ENCODE measurements at regions not wholly inside any gene's neighbourhood (a gene's known extent, or its start where the extent isn't known, plus 50 kb on each side); places are given as distances from the start of the nearest gene placed in this dataset.
"Not testable (repeated sequence)": the region's sequence is repeated elsewhere in the genome, so short reads cannot be mapped to it uniquely, and the experiment has no call there.

- Histone ChIP-seq H3K4me1 (no peaks in the 10 kb centered on the region), H3K27me3 (no peaks in the 10 kb centered on the region), H3K36me3 (no peaks in the 10 kb centered on the region), H3K9me3 (no peaks in the 10 kb centered on the region), H3K4me3 (no peak overlapping the region), H3K27ac (no peak overlapping the region)
- no peak for TF ChIP-seq POLR2A (IDR thresholded peaks at IDR 0.05)
- TF ChIP-seq, protein P1, sequence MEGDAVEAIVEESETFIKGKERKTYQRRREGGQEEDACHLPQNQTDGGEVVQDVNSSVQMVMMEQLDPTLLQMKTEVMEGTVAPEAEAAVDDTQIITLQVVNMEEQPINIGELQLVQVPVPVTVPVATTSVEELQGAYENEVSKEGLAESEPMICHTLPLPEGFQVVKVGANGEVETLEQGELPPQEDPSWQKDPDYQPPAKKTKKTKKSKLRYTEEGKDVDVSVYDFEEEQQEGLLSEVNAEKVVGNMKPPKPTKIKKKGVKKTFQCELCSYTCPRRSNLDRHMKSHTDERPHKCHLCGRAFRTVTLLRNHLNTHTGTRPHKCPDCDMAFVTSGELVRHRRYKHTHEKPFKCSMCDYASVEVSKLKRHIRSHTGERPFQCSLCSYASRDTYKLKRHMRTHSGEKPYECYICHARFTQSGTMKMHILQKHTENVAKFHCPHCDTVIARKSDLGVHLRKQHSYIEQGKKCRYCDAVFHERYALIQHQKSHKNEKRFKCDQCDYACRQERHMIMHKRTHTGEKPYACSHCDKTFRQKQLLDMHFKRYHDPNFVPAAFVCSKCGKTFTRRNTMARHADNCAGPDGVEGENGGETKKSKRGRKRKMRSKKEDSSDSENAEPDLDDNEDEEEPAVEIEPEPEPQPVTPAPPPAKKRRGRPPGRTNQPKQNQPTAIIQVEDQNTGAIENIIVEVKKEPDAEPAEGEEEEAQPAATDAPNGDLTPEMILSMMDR (IDR thresholded peaks at IDR 0.05): no peak
- no peak for DNase-seq
- 85 to 87% methylated on average over 4 of the region's 4 CpGs for WGBS, 2 donors
- intact Hi-C loops (cut with DNase I): no loop called here
Observed at GRCh38 chr1:187734427-187734826, 905.7 kb downstream of the PLA2G4A start.

DNA sequence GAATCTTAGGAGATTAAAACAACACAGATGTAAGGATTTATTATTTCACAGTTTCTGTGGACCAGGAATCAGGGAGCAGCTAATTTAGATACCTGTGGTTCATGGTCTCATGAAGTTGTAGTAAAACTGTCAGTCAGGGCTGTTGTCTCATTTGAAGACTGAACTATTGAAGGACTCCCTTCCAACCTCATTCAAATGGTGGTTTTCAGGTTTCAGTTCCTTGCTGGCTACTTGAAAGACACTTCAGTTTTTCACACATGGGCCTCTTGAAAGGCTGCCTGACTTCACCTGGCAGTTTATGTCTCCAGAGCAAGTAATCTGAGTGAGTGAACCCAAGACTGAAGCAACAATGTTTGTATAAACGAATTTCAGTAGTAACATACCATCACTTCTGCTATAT, 915.9 kb downstream of the PLA2G4A start:
- Histone ChIP-seq H3K9me3 (no peaks in the 10 kb centered on the region), H3K36me3 (no peaks in the 10 kb centered on the region), H3K27me3 (no peaks in the 10 kb centered on the region), H3K4me3 (no peak overlapping the region), H3K4me1 (no peaks in the 10 kb centered on the region), H3K27ac (no peak overlapping the region)
- TF ChIP-seq, protein P1 (IDR thresholded peaks at IDR 0.05): no peak
- no peak for TF ChIP-seq POLR2A (IDR thresholded peaks at IDR 0.05)
- WGBS, 2 donors: 43 to 65% methylated on average over 1 of the region's 1 CpG
- DNase-seq: no peak
- intact Hi-C loops (cut with DNase I): no loop called here

GRCh38 chr1:187755536-187755935, 926.8 kb downstream of the PLA2G4A start:
- 44 to 45% methylated on average over 2 of the region's 2 CpGs for WGBS, 2 donors
- intact Hi-C loops (cut with DNase I): no loop called here
- Histone ChIP-seq H3K27me3 (no peaks in the 10 kb centered on the region), H3K4me1 (no peaks in the 10 kb centered on the region), H3K27ac (no peak overlapping the region), H3K36me3 (no peaks in the 10 kb centered on the region), H3K4me3 (no peak overlapping the region), H3K9me3 (no peaks in the 10 kb centered on the region)
- no peak for TF ChIP-seq POLR2A (IDR thresholded peaks at IDR 0.05)
- TF ChIP-seq, protein P1 (IDR thresholded peaks at IDR 0.05): no peak
- no peak for DNase-seq

- H3K27ac ChIP-seq; H3K27me3 ChIP-seq; DNase-seq; H3K4me3 ChIP-seq; H3K36me3 ChIP-seq; intact Hi-C loops (cut with DNase I); H3K9me3 ChIP-seq; H3K4me1 ChIP-seq: not testable (repeated sequence)
- WGBS, 2 donors: 73 to 100% methylated on average over 1 of the region's 1 CpG
Observed at GRCh38 chr1:187756684-187757083, 927.9 kb downstream of the PLA2G4A start.

DNA sequence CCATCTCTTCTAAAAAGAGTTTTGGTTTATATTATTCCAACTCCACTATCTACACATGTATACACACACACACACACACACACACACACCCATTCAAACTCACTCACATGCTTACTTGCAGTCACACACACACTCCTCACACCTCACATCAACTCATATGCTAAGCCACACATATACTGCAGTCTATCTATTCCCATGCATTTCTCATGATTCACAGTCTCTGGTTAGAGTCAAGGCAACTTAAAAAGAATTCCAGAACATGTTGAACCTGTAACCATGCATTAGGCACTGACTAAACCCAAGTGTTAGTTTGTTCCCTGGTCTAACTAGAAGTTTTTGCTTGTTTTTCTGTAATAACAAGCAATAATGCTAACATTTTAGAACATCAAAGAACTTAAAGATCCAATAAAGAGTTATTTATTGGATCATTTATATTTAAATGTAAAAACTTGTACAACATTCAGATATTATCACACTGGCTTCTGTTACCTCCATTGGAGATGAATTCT, 931.1 kb downstream of the PLA2G4A start:
- no peaks in the 10 kb centered on the region for H3K36me3 ChIP-seq
- no peak for DNase-seq
- no peaks in the 10 kb centered on the region for H3K9me3 ChIP-seq
- intact Hi-C loops (cut with DNase I): no loop called here
- no peaks in the 10 kb centered on the region for H3K27me3 ChIP-seq
- H3K4me1 ChIP-seq: no peaks in the 10 kb centered on the region
- TF ChIP-seq, protein P1 (IDR thresholded peaks at IDR 0.05): no peak
- no peak for TF ChIP-seq POLR2A (IDR thresholded peaks at IDR 0.05)
- H3K27ac ChIP-seq: no peak overlapping the region
- H3K4me3 ChIP-seq: no peak overlapping the region

DNA sequence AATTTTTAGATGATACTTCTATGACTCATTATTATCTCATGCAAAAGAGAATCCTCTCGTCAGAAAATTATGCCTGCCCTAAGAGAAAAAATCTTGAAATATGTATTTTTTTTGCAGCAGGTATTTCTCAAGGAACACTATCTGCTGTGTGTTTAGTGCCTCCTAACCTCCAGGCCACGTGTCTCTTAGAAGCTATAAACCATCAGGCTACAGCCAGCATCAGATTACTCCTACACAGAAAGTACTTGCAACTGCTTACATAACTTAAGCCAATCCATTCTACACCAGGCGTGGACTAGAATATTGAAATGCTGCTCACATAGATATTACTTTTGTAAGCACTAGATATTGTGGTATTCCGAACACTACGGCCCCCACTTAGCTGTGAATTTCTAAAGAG, 933.4 kb downstream of the PLA2G4A start:
- intact Hi-C loops (cut with DNase I): no loop called here
- H3K36me3 ChIP-seq: no peaks in the 10 kb centered on the region
- no peak overlapping the region for H3K4me3 ChIP-seq
- DNase-seq: no peak
- 49 to 50% methylated on average over 5 of the region's 5 CpGs for WGBS, 2 donors
- no peak overlapping the region for H3K27ac ChIP-seq
- H3K4me1 ChIP-seq: no peaks in the 10 kb centered on the region
- H3K27me3 ChIP-seq: no peaks in the 10 kb centered on the region
- TF ChIP-seq POLR2A (IDR thresholded peaks at IDR 0.05): no peak
- TF ChIP-seq, protein P1 (IDR thresholded peaks at IDR 0.05): no peak
- H3K9me3 ChIP-seq: no peaks in the 10 kb centered on the region

Data from esophagus squamous epithelium (tissue), 5 donors.